ENCODE measurements at regions not wholly inside any gene's neighbourhood (a gene's known extent, or its start where the extent isn't known, plus 50 kb on each side); places are given as distances from the start of the nearest gene placed in this dataset.

- Histone ChIP-seq H3K36me3 (ENCODE audit: insufficient read depth, low read length) (no peaks in the 10 kb centered on the region), H3K9me3 (ENCODE audit: control insufficient read depth in 1 of 2, low read length in 2 of 2) (no peaks in the 10 kb centered on the region), H3K27ac (ENCODE audit: low read depth, low read length) (no peak overlapping the region), H3K4me1 (ENCODE audit: insufficient read depth, low read length) (no peaks in the 10 kb centered on the region), H3K4me3 (ENCODE audit: low read length in 2 of 2) (no peak overlapping the region), H3K27me3 (ENCODE audit: insufficient read depth, low read length) (no peaks in the 10 kb centered on the region)
- Mint-ChIP-seq H3K27me3 (peaks cover 6 to 12% of the 10 kb centered on the region in 2 donors), H3K4me1 (no peaks in the 10 kb centered on the region), H3K4me3 (no peak overlapping the region), H3K27ac (no peak overlapping the region), H3K36me3 (no peaks in the 10 kb centered on the region), H3K9me3 (peaks cover 0 to 12% (median 3%) of the 10 kb centered on the region in 8 donors)
- intact Hi-C loops (cut with micrococcal nuclease) = no loop called here
- ChIA-PET CTCF (ENCODE audit: partially characterized antibody) (no interaction called here), POLR2A (ENCODE audit: partially characterized antibody) (no interaction called here)
- DNase-seq = no peak
Observed at GRCh38 chr11:69934861-69935494, 115.8 kb upstream of the FGF3 start.

- Mint-ChIP-seq H3K4me1 (no peaks in the 10 kb centered on the region), H3K27ac (no peak overlapping the region)
Observed at GRCh38 chr11:69935941-69936505, 116.8 kb upstream of the FGF3 start.

GRCh38 chr11:69936771-69937170 lies 117.6 kb upstream of the FGF3 start:
- no peak for DNase-seq
- ChIA-PET CTCF (ENCODE audit: partially characterized antibody) (no interaction called here), POLR2A (ENCODE audit: partially characterized antibody) (no interaction called here)
- peaks cover 12 to 13% of the 10 kb centered on the region in 2 donors for H3K27me3 Mint-ChIP-seq
- Histone ChIP-seq H3K27me3 (ENCODE audit: insufficient read depth, low read length) (no peaks in the 10 kb centered on the region), H3K27ac (ENCODE audit: low read depth, low read length) (no peak overlapping the region), H3K4me3 (ENCODE audit: low read length in 2 of 2) (no peak overlapping the region), H3K4me1 (ENCODE audit: insufficient read depth, low read length) (no peaks in the 10 kb centered on the region), H3K36me3 (ENCODE audit: insufficient read depth, low read length) (no peaks in the 10 kb centered on the region), H3K9me3 (ENCODE audit: control insufficient read depth in 1 of 2, low read length in 2 of 2) (no peaks in the 10 kb centered on the region)
- H3K9me3 Mint-ChIP-seq = peaks cover 0 to 12% (median 2%) of the 10 kb centered on the region in 8 donors
- H3K27ac Mint-ChIP-seq = no peak overlapping the region
- intact Hi-C loops (cut with micrococcal nuclease) = no loop called here
- H3K4me1 Mint-ChIP-seq = no peaks in the 10 kb centered on the region
- H3K36me3 Mint-ChIP-seq = no peaks in the 10 kb centered on the region
- H3K4me3 Mint-ChIP-seq = no peak overlapping the region

More at GRCh38 chr11:69935941-69936505, 116.8 kb upstream of the FGF3 start:
- no peaks in the 10 kb centered on the region for H3K9me3 ChIP-seq (ENCODE audit: control insufficient read depth in 1 of 2, low read length in 2 of 2)
- H3K4me3 ChIP-seq (ENCODE audit: low read length in 2 of 2) = no peak overlapping the region
- H3K27ac ChIP-seq (ENCODE audit: low read depth, low read length) = no peak overlapping the region
- H3K4me1 ChIP-seq (ENCODE audit: insufficient read depth, low read length) = no peaks in the 10 kb centered on the region
- DNase-seq = no peak
- ChIA-PET CTCF (ENCODE audit: partially characterized antibody) (no interaction called here), POLR2A (ENCODE audit: partially characterized antibody) (no interaction called here)
- no peaks in the 10 kb centered on the region for H3K27me3 ChIP-seq (ENCODE audit: insufficient read depth, low read length)
- H3K9me3 Mint-ChIP-seq = peaks cover 0 to 12% (median 2%) of the 10 kb centered on the region in 8 donors
- H3K27me3 Mint-ChIP-seq = peaks cover 8 to 9% of the 10 kb centered on the region in 2 donors
- H3K4me3 Mint-ChIP-seq = no peak overlapping the region
- no peaks in the 10 kb centered on the region for H3K36me3 ChIP-seq (ENCODE audit: insufficient read depth, low read length)
- intact Hi-C loops (cut with micrococcal nuclease) = no loop called here
- no peaks in the 10 kb centered on the region for H3K36me3 Mint-ChIP-seq

- Histone ChIP-seq H3K36me3 (ENCODE audit: insufficient read depth, low read length) (no peaks in the 10 kb centered on the region), H3K27me3 (ENCODE audit: insufficient read depth, low read length) (no peaks in the 10 kb centered on the region), H3K4me3 (ENCODE audit: low read length in 2 of 2) (no peak overlapping the region), H3K9me3 (ENCODE audit: control insufficient read depth in 1 of 2, low read length in 2 of 2) (no peaks in the 10 kb centered on the region), H3K27ac (ENCODE audit: low read depth, low read length) (no peak overlapping the region), H3K4me1 (ENCODE audit: insufficient read depth, low read length) (no peaks in the 10 kb centered on the region)
- H3K27me3 Mint-ChIP-seq = peaks cover 12 to 19% of the 10 kb centered on the region in 2 donors
- H3K36me3 Mint-ChIP-seq = no peaks in the 10 kb centered on the region
- no peak for DNase-seq
- H3K4me1 Mint-ChIP-seq = no peaks in the 10 kb centered on the region
- H3K9me3 Mint-ChIP-seq = peaks cover 0 to 12% (median 2%) of the 10 kb centered on the region in 8 donors
- CTCF ChIA-PET (ENCODE audit: partially characterized antibody) = no interaction called here
- no peak overlapping the region for H3K4me3 Mint-ChIP-seq
- intact Hi-C loops (cut with micrococcal nuclease) = no loop called here
- POLR2A ChIA-PET (ENCODE audit: partially characterized antibody) = no interaction called here
- no peak overlapping the region for H3K27ac Mint-ChIP-seq
Observed at GRCh38 chr11:69938206-69938605, 119.0 kb upstream of the FGF3 start.

GRCh38 chr11:69939551-69940245 lies 120.5 kb upstream of the FGF3 start:
- intact Hi-C loops (cut with micrococcal nuclease) = no loop called here
- H3K4me1 Mint-ChIP-seq = no peaks in the 10 kb centered on the region
- H3K27ac ChIP-seq (ENCODE audit: low read depth, low read length) = no peak overlapping the region
- no peak overlapping the region for H3K4me3 Mint-ChIP-seq
- no peaks in the 10 kb centered on the region for H3K4me1 ChIP-seq (ENCODE audit: insufficient read depth, low read length)
- no peak overlapping the region for H3K27ac Mint-ChIP-seq
- POLR2A ChIA-PET (ENCODE audit: partially characterized antibody) = no interaction called here
- H3K27me3 ChIP-seq (ENCODE audit: insufficient read depth, low read length) = no peaks in the 10 kb centered on the region
- peaks cover 10 to 24% of the 10 kb centered on the region in 2 donors for H3K27me3 Mint-ChIP-seq
- no peaks in the 10 kb centered on the region for H3K9me3 ChIP-seq (ENCODE audit: control insufficient read depth in 1 of 2, low read length in 2 of 2)
- no peak for DNase-seq
- H3K36me3 ChIP-seq (ENCODE audit: insufficient read depth, low read length) = no peaks in the 10 kb centered on the region
- H3K36me3 Mint-ChIP-seq = no peaks in the 10 kb centered on the region
- CTCF ChIA-PET (ENCODE audit: partially characterized antibody) = no interaction called here
- no peak overlapping the region for H3K4me3 ChIP-seq (ENCODE audit: low read length in 2 of 2)
- H3K9me3 Mint-ChIP-seq = peaks cover 0 to 12% (median 2%) of the 10 kb centered on the region in 8 donors

GRCh38 chr11:69940246-69940610 lies 121.0 kb upstream of the FGF3 start:
- H3K27me3 Mint-ChIP-seq = peaks cover 7 to 24% of the 10 kb centered on the region in 2 donors
- no peaks in the 10 kb centered on the region for H3K36me3 Mint-ChIP-seq

GRCh38 chr11:69941546-69942332 lies 122.5 kb upstream of the FGF3 start:
- Histone ChIP-seq H3K4me1 (ENCODE audit: insufficient read depth, low read length) (no peaks in the 10 kb centered on the region), H3K27ac (ENCODE audit: low read depth, low read length) (no peak overlapping the region), H3K9me3 (ENCODE audit: control insufficient read depth in 1 of 2, low read length in 2 of 2) (no peaks in the 10 kb centered on the region), H3K27me3 (ENCODE audit: insufficient read depth, low read length) (no peaks in the 10 kb centered on the region), H3K4me3 (ENCODE audit: low read length in 2 of 2) (no peak overlapping the region), H3K36me3 (ENCODE audit: insufficient read depth, low read length) (no peaks in the 10 kb centered on the region)
- no peak overlapping the region for H3K27ac Mint-ChIP-seq
- ChIA-PET CTCF (ENCODE audit: partially characterized antibody) (no interaction called here), POLR2A (ENCODE audit: partially characterized antibody) (no interaction called here)
- H3K4me3 Mint-ChIP-seq = no peak overlapping the region
- H3K4me1 Mint-ChIP-seq = no peaks in the 10 kb centered on the region
- DNase-seq = no peak
- no peaks in the 10 kb centered on the region for H3K36me3 Mint-ChIP-seq
- intact Hi-C loops (cut with micrococcal nuclease) = no loop called here
- H3K9me3 Mint-ChIP-seq = peaks cover 0 to 3% (median 0%) of the 10 kb centered on the region in 8 donors
- peaks cover 7 to 22% of the 10 kb centered on the region in 2 donors for H3K27me3 Mint-ChIP-seq

More at GRCh38 chr11:69940246-69940610, 121.0 kb upstream of the FGF3 start:
- peaks cover 0 to 12% (median 2%) of the 10 kb centered on the region in 8 donors for H3K9me3 Mint-ChIP-seq
- no peak overlapping the region for H3K27ac Mint-ChIP-seq
- H3K4me1 Mint-ChIP-seq = no peaks in the 10 kb centered on the region
- no peak overlapping the region for H3K4me3 ChIP-seq (ENCODE audit: low read length in 2 of 2)
- no peaks in the 10 kb centered on the region for H3K4me1 ChIP-seq (ENCODE audit: insufficient read depth, low read length)
- no peaks in the 10 kb centered on the region for H3K36me3 ChIP-seq (ENCODE audit: insufficient read depth, low read length)
- ChIA-PET POLR2A (ENCODE audit: partially characterized antibody) (no interaction called here), CTCF (ENCODE audit: partially characterized antibody) (no interaction called here)
- intact Hi-C loops (cut with micrococcal nuclease) = no loop called here
- no peak overlapping the region for H3K27ac ChIP-seq (ENCODE audit: low read depth, low read length)
- no peaks in the 10 kb centered on the region for H3K9me3 ChIP-seq (ENCODE audit: control insufficient read depth in 1 of 2, low read length in 2 of 2)
- no peak for DNase-seq
- H3K4me3 Mint-ChIP-seq = no peak overlapping the region
- no peaks in the 10 kb centered on the region for H3K27me3 ChIP-seq (ENCODE audit: insufficient read depth, low read length)

Data from CD4-positive, alpha-beta memory T cell (primary cell).